NCI-H1417 (cell line): ENCODE measurements at regions not wholly inside any gene's neighbourhood (a gene's known extent, or its start where the extent isn't known, plus 50 kb on each side); places are given as distances from the start of the nearest gene placed in this dataset.

ENCODE experiments used
- DNase-seq, 3 experiments: peaks; one replicate each; lab custom pipeline; 2025; lab: John Stamatoyannopoulos, UW

DNA sequence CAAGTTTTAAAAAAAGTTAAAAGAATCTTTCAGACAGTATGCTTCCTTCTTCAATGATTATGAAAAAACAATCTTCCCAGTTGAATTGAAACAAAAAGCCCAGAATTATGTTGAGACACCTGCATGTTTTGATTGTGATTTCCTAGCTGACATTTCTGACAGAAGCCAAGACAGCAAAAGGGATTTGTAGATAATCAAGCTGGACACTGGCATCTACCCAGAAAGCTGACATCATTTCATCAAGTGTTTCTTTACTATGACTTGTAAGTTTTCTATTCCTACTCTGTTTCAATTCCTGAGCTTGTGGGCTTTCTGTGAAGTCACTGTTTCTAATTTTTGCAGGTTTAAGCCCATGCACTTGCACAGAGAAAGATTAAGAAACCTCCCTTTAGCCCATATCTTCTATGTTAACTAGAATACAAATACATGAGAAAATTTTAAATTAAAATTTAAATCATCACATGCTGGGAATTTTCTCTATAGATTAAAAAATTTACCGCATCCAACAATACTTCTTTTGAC lies 82.9 kb upstream of the CCDC85A start:
- no peak for DNase-seq

- no peak for DNase-seq
Measured at GRCh38 chr2:56102098-56102497, 81.7 kb upstream of the CCDC85A start.

DNA sequence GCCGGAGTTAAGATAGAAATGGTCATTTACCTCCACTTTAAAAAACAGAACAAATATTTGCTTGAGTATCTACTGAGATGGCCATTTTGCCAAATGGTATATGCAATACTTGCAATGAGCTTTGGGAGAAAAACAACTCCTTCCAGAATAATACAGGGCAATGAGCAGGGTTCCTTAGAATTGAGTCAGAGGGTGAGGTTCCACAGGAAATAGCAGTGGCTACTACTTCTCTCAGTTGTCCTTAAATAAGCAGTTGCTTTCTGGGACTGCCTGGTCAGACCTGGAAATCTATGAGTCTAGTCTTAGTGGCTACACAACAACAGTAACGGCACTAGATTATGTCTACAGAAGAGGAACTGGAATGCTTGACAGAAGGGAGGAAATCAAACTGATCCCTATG lies 80.9 kb upstream of the CCDC85A start:
- DNase-seq: no peak

DNA sequence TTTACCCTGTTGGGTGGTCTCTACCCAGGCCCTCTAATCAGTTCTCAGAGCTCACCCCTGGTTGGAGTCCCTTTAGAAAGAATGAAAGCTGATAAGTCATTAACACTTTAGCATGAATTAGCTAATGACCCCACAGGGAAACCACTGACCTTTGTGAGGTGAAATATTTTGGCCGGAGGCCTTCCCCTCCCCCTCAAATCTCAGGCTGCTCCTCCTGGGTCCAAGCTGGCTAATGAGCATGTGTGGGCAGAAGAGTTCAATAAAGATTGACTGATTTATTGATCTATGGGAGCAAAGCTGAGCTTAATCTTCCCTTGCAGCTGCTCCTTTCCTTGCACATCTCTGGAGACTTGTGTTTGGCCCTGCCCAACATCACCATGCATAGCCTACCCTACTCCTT lies 78.8 kb upstream of the CCDC85A start:
- no peak for DNase-seq

DNA sequence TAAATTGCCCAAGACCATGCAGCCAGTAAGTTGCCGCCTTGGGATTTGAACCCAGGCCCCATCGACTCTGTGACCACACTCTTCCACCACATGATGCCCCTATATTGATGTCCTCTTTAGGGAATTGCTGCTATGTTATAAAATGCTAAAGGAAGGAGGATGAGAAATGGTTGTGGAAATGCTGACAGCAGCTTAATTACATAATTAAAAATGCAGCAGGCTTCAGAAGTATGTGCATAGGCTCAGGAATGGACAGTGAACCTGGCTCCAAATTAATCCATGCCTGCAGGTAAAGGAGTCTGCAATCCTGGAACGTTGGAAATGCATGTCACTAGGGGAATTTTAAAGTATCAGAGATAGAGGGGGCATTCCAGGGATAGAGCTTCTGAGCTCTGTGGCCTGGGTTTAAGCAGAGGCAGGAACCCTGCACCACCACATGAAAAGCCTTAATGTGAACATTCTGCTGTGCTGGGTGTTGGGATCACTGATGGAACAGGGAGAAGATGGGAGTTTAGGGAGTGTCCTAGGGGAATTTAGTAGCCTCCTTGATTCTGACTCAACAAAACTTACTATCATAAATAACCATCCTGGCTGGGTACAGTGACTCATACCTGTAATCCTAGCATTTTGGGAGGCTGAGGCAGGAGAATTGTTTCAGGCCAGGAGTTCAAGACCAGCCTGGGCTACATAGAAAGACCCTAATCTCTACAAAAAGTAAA lies 76.1 kb upstream of the CCDC85A start:
- no peak for DNase-seq

GRCh38 chr2:56108806-56109205 lies 75.0 kb upstream of the CCDC85A start:
- DNase-seq: no peak

- peak in 1 of 3 experiments; percentile 40 for DNase-seq
Measured at GRCh38 chr2:56109994-56110393, 73.8 kb upstream of the CCDC85A start.

- DNase-seq: peak in 1 of 3 experiments; percentile 42
Measured at GRCh38 chr2:56113382-56113975, 70.3 kb upstream of the CCDC85A start.

- no peak for DNase-seq
Measured at GRCh38 chr2:56117764-56118163, 66.0 kb upstream of the CCDC85A start.

GRCh38 chr2:56118474-56118873 lies 65.3 kb upstream of the CCDC85A start:
- DNase-seq: no peak

GRCh38 chr2:56121995-56122394 lies 61.8 kb upstream of the CCDC85A start:
- DNase-seq: no peak

DNA sequence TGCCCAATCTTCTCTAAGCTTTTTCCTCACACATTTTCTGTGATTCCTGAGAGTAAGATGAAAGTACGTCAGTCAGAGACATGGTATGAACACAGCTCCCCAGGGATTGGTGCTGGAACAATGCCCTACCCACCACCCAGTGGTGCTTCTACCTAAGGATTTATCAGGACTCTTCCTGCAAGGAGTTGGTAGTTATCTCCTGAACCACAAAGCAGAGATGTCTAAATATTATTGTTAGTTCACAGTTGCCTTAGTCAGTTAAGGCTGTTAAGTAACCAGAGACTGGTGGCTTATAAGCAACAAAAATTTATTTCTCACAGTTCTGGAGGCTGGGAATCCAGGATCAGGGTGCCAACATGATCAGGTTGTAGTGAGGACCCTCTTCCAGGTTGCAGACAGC lies 60.3 kb upstream of the CCDC85A start:
- no peak for DNase-seq

GRCh38 chr2:56127010-56127409 lies 56.8 kb upstream of the CCDC85A start:
- DNase-seq: peak in 2 of 3 experiments; percentile 57 to 63

- peak; percentile 78 to 94 (median 93) for DNase-seq
Measured at GRCh38 chr2:56127463-56128152, 56.2 kb upstream of the CCDC85A start.

GRCh38 chr2:56128235-56128634 lies 55.6 kb upstream of the CCDC85A start:
- DNase-seq: peak in 2 of 3 experiments; percentile 60 to 69

DNA sequence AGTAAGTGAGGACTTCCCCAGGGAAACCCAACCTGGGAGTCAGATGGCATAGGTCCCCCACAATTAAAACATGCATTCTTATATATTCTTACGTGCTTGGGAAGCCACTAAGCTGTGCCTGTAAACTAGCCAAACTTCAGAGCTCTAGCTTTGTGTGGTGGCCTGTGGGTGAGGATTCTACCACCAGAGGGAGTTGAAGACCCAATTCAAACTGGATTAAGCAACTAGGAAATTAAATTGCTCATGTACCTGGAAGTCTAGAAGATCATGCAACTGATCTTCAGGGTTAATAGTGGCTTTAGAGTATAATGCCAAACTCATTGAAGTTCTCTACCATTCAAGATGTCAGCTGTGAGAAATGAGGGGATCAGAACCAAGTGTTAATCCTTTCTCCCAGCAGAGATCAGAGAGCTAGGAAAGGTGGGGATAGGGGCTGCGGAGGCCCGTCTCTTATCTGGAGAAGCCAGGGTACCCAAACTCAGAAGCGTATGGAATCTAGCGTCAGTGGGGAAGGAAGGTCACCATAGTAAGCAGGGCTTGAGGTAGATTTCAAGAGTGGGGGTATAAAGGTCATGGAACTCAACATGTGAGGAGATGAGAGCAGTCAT lies 53.2 kb upstream of the CCDC85A start:
- peak; percentile 31 to 63 (median 46) for DNase-seq

GRCh38 chr2:56132138-56132537 lies 51.7 kb upstream of the CCDC85A start:
- peak; percentile 46 to 87 (median 79) for DNase-seq

DNA sequence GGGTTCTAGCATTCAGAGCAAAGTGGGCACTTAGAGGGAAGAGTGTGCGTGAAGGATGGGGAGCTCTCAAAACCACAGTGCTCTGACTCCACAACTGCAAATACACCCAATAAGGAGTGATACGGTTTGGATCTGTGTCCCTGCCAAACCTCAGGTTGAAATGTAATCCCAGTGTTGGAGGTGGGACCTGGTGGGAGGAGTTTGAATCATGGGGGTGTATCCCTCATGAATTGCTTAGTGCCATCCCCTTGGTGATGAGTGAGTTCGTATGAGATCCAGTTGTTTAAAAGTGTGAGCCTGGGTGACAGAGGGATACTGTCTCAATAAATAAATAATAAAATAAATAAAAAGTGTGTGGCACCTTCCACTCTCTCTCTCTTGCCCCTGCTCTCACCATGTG lies 50.3 kb upstream of the CCDC85A start:
- DNase-seq: no peak

DNA sequence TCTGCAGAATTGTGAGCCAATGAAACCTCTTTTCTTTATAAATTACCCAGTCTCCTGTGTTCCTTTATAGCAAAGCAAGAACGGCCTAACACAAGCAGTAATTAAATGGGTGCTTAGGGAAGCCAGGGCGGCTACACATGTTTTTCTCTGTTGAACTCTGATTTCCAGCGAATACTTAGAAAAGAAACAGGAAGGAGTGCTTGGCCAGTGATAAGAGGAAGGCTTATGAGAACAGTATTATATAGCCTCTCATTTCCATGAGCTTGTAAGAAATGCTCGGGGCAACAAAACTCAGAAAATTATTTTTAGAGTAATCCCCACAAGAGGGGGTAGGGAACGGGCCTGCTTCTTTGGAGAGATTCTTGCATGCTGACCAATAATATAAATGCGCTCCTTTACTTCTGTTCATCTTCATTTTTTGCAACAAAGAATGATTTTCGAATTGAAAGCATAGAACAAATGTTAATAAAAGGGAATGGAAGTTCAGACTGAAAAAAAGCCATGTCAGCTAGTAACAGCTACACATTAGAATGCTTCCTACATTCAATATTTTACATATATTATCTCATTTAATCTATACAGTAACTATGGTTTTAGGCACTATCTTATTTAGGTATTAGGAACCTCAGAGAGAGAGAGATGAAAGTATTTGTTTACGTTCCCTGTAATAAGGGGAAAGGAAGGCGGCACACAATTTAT lies 49.7 kb upstream of the CCDC85A start:
- DNase-seq: no peak
